ENCODE measurements at regions not wholly inside any gene's neighbourhood (a gene's known extent, or its start where the extent isn't known, plus 50 kb on each side); places are given as distances from the start of the nearest gene placed in this dataset.

DNA sequence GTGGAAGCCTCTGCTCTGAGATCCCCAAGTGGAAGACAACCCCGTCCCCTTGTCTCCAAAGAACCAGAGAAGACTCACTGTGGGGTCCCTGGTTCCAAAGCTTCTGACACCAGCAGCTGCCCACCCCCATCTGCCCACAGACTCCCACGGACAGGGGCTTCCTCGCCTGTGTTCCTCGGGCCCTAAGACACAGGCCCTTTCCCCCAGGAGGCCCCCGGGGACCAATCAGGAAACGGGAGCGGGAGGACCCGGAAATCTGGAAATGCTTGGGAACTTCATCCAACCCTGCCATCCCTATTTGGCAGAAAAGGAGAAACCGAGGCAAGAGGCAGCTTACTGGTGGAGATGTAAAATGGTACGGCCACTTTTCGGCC is 113.1 kb downstream of the NCOR2 start:
- TF ChIP-seq, protein P1, sequence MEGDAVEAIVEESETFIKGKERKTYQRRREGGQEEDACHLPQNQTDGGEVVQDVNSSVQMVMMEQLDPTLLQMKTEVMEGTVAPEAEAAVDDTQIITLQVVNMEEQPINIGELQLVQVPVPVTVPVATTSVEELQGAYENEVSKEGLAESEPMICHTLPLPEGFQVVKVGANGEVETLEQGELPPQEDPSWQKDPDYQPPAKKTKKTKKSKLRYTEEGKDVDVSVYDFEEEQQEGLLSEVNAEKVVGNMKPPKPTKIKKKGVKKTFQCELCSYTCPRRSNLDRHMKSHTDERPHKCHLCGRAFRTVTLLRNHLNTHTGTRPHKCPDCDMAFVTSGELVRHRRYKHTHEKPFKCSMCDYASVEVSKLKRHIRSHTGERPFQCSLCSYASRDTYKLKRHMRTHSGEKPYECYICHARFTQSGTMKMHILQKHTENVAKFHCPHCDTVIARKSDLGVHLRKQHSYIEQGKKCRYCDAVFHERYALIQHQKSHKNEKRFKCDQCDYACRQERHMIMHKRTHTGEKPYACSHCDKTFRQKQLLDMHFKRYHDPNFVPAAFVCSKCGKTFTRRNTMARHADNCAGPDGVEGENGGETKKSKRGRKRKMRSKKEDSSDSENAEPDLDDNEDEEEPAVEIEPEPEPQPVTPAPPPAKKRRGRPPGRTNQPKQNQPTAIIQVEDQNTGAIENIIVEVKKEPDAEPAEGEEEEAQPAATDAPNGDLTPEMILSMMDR (IDR thresholded peaks at IDR 0.05 in 8 of 11, conservative IDR thresholded peaks at IDR 0.05 in 3 of 11): no peak
- TF ChIP-seq POLR2AphosphoS5 (IDR thresholded peaks at IDR 0.05): no peak
- TF ChIP-seq POLR2A (IDR thresholded peaks at IDR 0.05): no peak
